ENCODE measurements at regions not wholly inside any gene's neighbourhood (a gene's known extent, or its start where the extent isn't known, plus 50 kb on each side); places are given as distances from the start of the nearest gene placed in this dataset.

DNA sequence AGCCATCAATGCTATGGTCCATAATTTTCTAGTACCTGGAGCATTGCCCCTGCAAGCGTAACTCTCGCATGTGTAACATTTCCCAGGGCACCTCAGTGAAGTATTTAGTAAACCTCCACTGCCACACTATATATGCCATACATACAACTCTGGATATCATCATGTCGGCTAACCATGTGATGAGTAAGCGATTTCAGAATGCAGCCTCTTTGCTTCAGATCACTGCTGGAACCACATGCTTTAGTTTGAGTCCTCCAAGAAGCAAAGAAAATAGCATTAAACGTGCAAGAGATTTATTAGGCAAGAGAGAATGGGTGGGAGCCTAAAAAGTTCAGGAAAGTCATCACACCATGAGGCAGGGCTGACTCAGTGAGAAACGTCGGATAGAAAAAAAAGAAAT is 635.6 kb upstream of the SLITRK5 start:
- no peak overlapping the region for H3K4me2 ChIP-seq (ENCODE audit: low read length)
- no peaks in the 10 kb centered on the region for H3K9me2 ChIP-seq (ENCODE audit: low read depth, low read length)
- no peaks in the 10 kb centered on the region for H3K9me3 ChIP-seq (ENCODE audit: low read length)
- no peaks in the 10 kb centered on the region for H3K4me1 ChIP-seq (ENCODE audit: insufficient read depth, low read length, severe bottlenecking)
- H3K36me3 ChIP-seq (ENCODE audit: insufficient read depth, low read length), result no peaks in the 10 kb centered on the region
- no peak overlapping the region for H3K4me3 ChIP-seq (ENCODE audit: low read depth, low read length, poor library complexity, severe bottlenecking)
- H3K9ac ChIP-seq (ENCODE audit: low read length), result no peak overlapping the region
- no peak overlapping the region for H2AFZ ChIP-seq (ENCODE audit: low read length)
- H3K79me2 ChIP-seq (ENCODE audit: insufficient read depth, low read length), result no peaks in the 10 kb centered on the region
- no peak overlapping the region for H3K27ac ChIP-seq (ENCODE audit: low read depth, low read length, poor library complexity, severe bottlenecking)
- H3F3A ChIP-seq (ENCODE audit: insufficient read depth, low read length), result no peaks in the 10 kb centered on the region
- no peak for TF ChIP-seq EZH2 (IDR thresholded peaks at IDR 0.05; ENCODE audit: borderline replicate concordance, low read length)
- TF ChIP-seq, protein P1, sequence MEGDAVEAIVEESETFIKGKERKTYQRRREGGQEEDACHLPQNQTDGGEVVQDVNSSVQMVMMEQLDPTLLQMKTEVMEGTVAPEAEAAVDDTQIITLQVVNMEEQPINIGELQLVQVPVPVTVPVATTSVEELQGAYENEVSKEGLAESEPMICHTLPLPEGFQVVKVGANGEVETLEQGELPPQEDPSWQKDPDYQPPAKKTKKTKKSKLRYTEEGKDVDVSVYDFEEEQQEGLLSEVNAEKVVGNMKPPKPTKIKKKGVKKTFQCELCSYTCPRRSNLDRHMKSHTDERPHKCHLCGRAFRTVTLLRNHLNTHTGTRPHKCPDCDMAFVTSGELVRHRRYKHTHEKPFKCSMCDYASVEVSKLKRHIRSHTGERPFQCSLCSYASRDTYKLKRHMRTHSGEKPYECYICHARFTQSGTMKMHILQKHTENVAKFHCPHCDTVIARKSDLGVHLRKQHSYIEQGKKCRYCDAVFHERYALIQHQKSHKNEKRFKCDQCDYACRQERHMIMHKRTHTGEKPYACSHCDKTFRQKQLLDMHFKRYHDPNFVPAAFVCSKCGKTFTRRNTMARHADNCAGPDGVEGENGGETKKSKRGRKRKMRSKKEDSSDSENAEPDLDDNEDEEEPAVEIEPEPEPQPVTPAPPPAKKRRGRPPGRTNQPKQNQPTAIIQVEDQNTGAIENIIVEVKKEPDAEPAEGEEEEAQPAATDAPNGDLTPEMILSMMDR (IDR thresholded peaks at IDR 0.05; ENCODE audit: low read length), result no peak
- H4K20me1 ChIP-seq (ENCODE audit: insufficient read depth, low read length), result no peaks in the 10 kb centered on the region
- H3K27me3 ChIP-seq (ENCODE audit: insufficient read depth, low read length), result no peaks in the 10 kb centered on the region

DNA sequence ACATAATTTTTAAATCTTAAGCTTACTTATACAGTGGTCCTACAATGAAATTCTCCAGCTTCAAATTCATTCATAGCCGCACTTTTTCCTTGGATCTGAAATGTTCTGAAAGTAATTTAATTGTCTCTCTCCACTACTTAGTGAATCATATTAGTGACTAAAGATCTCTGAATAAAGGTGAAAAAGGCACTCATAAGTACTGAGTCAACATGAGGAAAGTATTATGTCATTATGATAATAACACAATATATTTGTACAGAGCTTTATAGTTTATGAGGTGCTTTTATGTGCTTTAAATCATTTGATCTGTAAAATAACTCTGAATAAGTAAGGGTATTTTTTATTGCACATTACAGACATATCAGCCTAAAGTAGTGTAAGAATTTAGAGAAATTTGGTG is 628.2 kb upstream of the SLITRK5 start:
- TF ChIP-seq EZH2 (IDR thresholded peaks at IDR 0.05; ENCODE audit: borderline replicate concordance, low read length), result no peak
- TF ChIP-seq, protein P1 (IDR thresholded peaks at IDR 0.05; ENCODE audit: low read length), result no peak
- Histone ChIP-seq H3K9me2 (ENCODE audit: low read depth, low read length) (no peaks in the 10 kb centered on the region), H3K27me3 (ENCODE audit: insufficient read depth, low read length) (no peaks in the 10 kb centered on the region), H4K20me1 (ENCODE audit: insufficient read depth, low read length) (no peaks in the 10 kb centered on the region), H3K79me2 (ENCODE audit: insufficient read depth, low read length) (no peaks in the 10 kb centered on the region), H3K4me1 (ENCODE audit: insufficient read depth, low read length, severe bottlenecking) (no peaks in the 10 kb centered on the region), H3F3A (ENCODE audit: insufficient read depth, low read length) (no peaks in the 10 kb centered on the region), H3K4me3 (ENCODE audit: low read depth, low read length, poor library complexity, severe bottlenecking) (no peak overlapping the region), H3K9ac (ENCODE audit: low read length) (no peak overlapping the region), H3K36me3 (ENCODE audit: insufficient read depth, low read length) (no peaks in the 10 kb centered on the region), H3K4me2 (ENCODE audit: low read length) (no peak overlapping the region), H2AFZ (ENCODE audit: low read length) (no peak overlapping the region), H3K9me3 (ENCODE audit: low read length) (no peaks in the 10 kb centered on the region), H3K27ac (ENCODE audit: low read depth, low read length, poor library complexity, severe bottlenecking) (no peak overlapping the region)

DNA sequence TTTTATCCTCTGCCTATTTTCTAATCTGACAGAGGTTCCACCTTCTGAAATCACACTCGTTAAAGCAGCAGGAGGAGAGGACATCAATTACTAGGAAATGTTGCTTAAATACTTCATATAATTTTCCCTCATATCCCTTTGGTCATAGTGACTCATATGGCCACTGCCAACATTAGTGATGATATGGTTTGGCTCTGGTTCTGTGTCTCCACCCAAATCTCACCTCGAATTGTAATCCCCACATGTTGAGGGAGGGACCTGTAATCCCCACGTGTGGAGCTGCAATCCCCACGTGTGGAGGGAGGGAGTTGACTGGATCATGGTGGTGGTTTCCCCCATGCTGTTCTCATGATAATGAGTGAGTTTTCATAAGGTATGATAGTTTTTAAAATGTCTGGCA is 618.4 kb upstream of the SLITRK5 start:
- Histone ChIP-seq H3K9me2 (ENCODE audit: low read depth, low read length) (no peaks in the 10 kb centered on the region; the same call in 1 of the 2 replicates), H3K79me2 (ENCODE audit: insufficient read depth, low read length) (no peaks in the 10 kb centered on the region), H2AFZ (ENCODE audit: low read length) (no peak overlapping the region), H3F3A (ENCODE audit: insufficient read depth, low read length) (no peaks in the 10 kb centered on the region), H3K4me1 (ENCODE audit: insufficient read depth, low read length, severe bottlenecking) (no peaks in the 10 kb centered on the region), H3K9me3 (ENCODE audit: low read length) (no peaks in the 10 kb centered on the region), H3K27me3 (ENCODE audit: insufficient read depth, low read length) (no peaks in the 10 kb centered on the region), H3K27ac (ENCODE audit: low read depth, low read length, poor library complexity, severe bottlenecking) (no peak overlapping the region), H3K36me3 (ENCODE audit: insufficient read depth, low read length) (no peaks in the 10 kb centered on the region), H4K20me1 (ENCODE audit: insufficient read depth, low read length) (no peaks in the 10 kb centered on the region), H3K9ac (ENCODE audit: low read length) (no peak overlapping the region), H3K4me3 (ENCODE audit: low read depth, low read length, poor library complexity, severe bottlenecking) (no peak overlapping the region), H3K4me2 (ENCODE audit: low read length) (no peak overlapping the region)
- TF ChIP-seq, protein P1 (IDR thresholded peaks at IDR 0.05; ENCODE audit: low read length), result no peak
- no peak for TF ChIP-seq EZH2 (IDR thresholded peaks at IDR 0.05; ENCODE audit: borderline replicate concordance, low read length)

Data from OCI-LY1 (cell line).